WTC11 (cell line): ENCODE measurements at regions not wholly inside any gene's neighbourhood (a gene's known extent, or its start where the extent isn't known, plus 50 kb on each side); places are given as distances from the start of the nearest gene placed in this dataset.
A peak's percentile ranks its signal among the peaks of the same experiment; 100 is the strongest.

ENCODE experiments used
- ATAC-seq: fragments of 200-7000 bp; cut with Tn5 transposase; 2 replicates; pipeline ENCODE4 v1.10.0; 2021; ENCODE audit warnings: mild to moderate bottlenecking, moderate library complexity
- CTCF ChIA-PET: fragments of 300-600 bp; sonication (Branson Sonifier 250); formaldehyde crosslinking; loops from one replicate; lab custom pipeline; 2021; ENCODE audit warnings: antibody characterized with exemption; lab: Charles Lee
- POLR2A ChIA-PET: fragments of 350-600 bp; sonication (Branson Sonifier 250); formaldehyde crosslinking; loops from one replicate; lab custom pipeline; 2021; ENCODE audit warnings: antibody characterized with exemption; lab: Charles Lee
- DNase-seq: peaks from one replicate; pipeline ENCODE4 v3.0.0; 2021; ENCODE audit warnings: low spot score
- H3K27ac Mint-ChIP-seq: 2 replicates; pipeline ENCODE4 v1.8.0; 2021; ENCODE audit warnings: mixed read lengths
- H3K27me3 Mint-ChIP-seq: 2 replicates; pipeline ENCODE4 v1.8.0; 2021; ENCODE audit warnings: low read depth, mild to moderate bottlenecking, moderate library complexity, mixed read lengths
- H3K36me3 Mint-ChIP-seq: 2 replicates; pipeline ENCODE4 v1.8.0; 2021; ENCODE audit warnings: mixed read lengths
- H3K4me1 Mint-ChIP-seq: 2 replicates; pipeline ENCODE4 v1.8.0; 2022; ENCODE audit warnings: mixed read lengths
- H3K4me3 Mint-ChIP-seq: 2 replicates; pipeline ENCODE4 v1.8.0; 2021; ENCODE audit warnings: mild to moderate bottlenecking, moderate library complexity, mixed read lengths
- H3K9me3 Mint-ChIP-seq: 2 replicates; pipeline ENCODE4 v1.8.0; 2021; ENCODE audit warnings: mixed read lengths
- ARID4B ChIP-seq: sonication (generic); formaldehyde crosslinking; IDR thresholded peaks from 2 replicates; pipeline ENCODE4 v1.8.0; 2023; ENCODE audit warnings: missing genetic modification reagents, mild to moderate bottlenecking, borderline replicate concordance
- CDX4 ChIP-seq: fragments of 250-450 bp; sonication (Bioruptor Pico); IDR thresholded peaks from 2 replicates; pipeline ENCODE4 v1.9.0; 2021; ENCODE audit warnings: moderate library complexity, mild to moderate bottlenecking, inconsistent platforms, borderline replicate concordance
- CREM ChIP-seq: sonication (generic); formaldehyde crosslinking; IDR thresholded peaks from 2 replicates; pipeline ENCODE4 v1.8.1; 2022; ENCODE audit warnings: mild to moderate bottlenecking, missing genetic modification reagents, moderate library complexity
- CTCF ChIP-seq: fragments of 200-600 bp; IDR thresholded peaks from 2 replicates; pipeline ENCODE4 v1.8.0; 2022; ENCODE audit warnings: antibody characterized with exemption
- ELF4 ChIP-seq: sonication (generic); formaldehyde crosslinking; IDR thresholded peaks from 2 replicates; pipeline ENCODE4 v1.8.1; 2022; ENCODE audit warnings: low read depth, mild to moderate bottlenecking, moderate library complexity, missing genetic modification reagents
- GTF2I ChIP-seq: fragments of 250-450 bp; sonication (Bioruptor Pico); conservative IDR thresholded peaks from 2 replicates; pipeline ENCODE4 v1.4.0; 2021; ENCODE audit warnings: mild to moderate bottlenecking
- HMGA2 ChIP-seq: fragments of 250-450 bp; sonication (Bioruptor Pico); IDR thresholded peaks from 2 replicates; pipeline ENCODE4 v1.4.0; 2021; ENCODE audit warnings: mild to moderate bottlenecking, moderate library complexity
- JUN ChIP-seq: sonication (generic); formaldehyde crosslinking; IDR thresholded peaks from 2 replicates; pipeline ENCODE4 v1.8.0; 2023; ENCODE audit warnings: mild to moderate bottlenecking, missing genetic modification reagents
- KAT7 ChIP-seq: sonication (generic); formaldehyde crosslinking; IDR thresholded peaks from 2 replicates; pipeline ENCODE4 v1.8.1; 2023; ENCODE audit warnings: missing genetic modification reagents, mild to moderate bottlenecking, borderline replicate concordance
- NFYB ChIP-seq: sonication (generic); formaldehyde crosslinking; conservative IDR thresholded peaks from 2 replicates; pipeline ENCODE4 v1.8.0; 2022; ENCODE audit warnings: low read depth, missing genetic modification reagents
- PRRX2 ChIP-seq: fragments of 250-450 bp; sonication (Bioruptor Pico); IDR thresholded peaks from 2 replicates; pipeline ENCODE4 v1.8.0; 2021; ENCODE audit warnings: mild to moderate bottlenecking
- SOX15 ChIP-seq: fragments of 250-450 bp; sonication (Bioruptor Pico); IDR thresholded peaks from 2 replicates; pipeline ENCODE4 v1.9.0; 2021; ENCODE audit warnings: mild to moderate bottlenecking
- SP1 ChIP-seq: sonication (generic); formaldehyde crosslinking; conservative IDR thresholded peaks from 2 replicates; pipeline ENCODE4 v1.8.1; 2022; ENCODE audit warnings: missing genetic modification reagents
- STAT6 ChIP-seq: sonication (generic); formaldehyde crosslinking; conservative IDR thresholded peaks from 2 replicates; pipeline ENCODE4 v1.8.1; 2023; ENCODE audit warnings: mild to moderate bottlenecking, low read depth, missing genetic modification reagents, moderate library complexity
- TCF7 ChIP-seq: sonication (generic); formaldehyde crosslinking; IDR thresholded peaks from 2 replicates; pipeline ENCODE4 v1.8.0; 2022; ENCODE audit warnings: mild to moderate bottlenecking, low read depth, missing genetic modification reagents, moderate library complexity
- ZNF425 ChIP-seq: fragments of 250-450 bp; sonication (Bioruptor Pico); conservative IDR thresholded peaks from 2 replicates; pipeline ENCODE4 v1.9.0; 2021; ENCODE audit warnings: mild to moderate bottlenecking
- TF ChIP-seq, protein P1 (sequence below): sonication (generic); formaldehyde crosslinking; IDR thresholded peaks from 2 replicates; pipeline ENCODE4 v1.8.1; 2022; ENCODE audit warnings: missing genetic modification reagents, borderline replicate concordance
- TF ChIP-seq, protein P2 (sequence below): sonication (generic); formaldehyde crosslinking; IDR thresholded peaks from 2 replicates; pipeline ENCODE4 v1.8.1; 2023; ENCODE audit warnings: mild to moderate bottlenecking, moderate library complexity, missing genetic modification reagents

GRCh38 chr6:65780691-65781090 lies 73.7 kb upstream of the EYS start (continued):
- no peak for TF ChIP-seq CDX4 (CRISPR knock-in tag)
- TF ChIP-seq ELF4 (CRISPR knock-in tag), result no peak

GRCh38 chr6:65776332-65776731 lies 69.3 kb upstream of the EYS start:
- Mint-ChIP-seq H3K27me3 (no peaks in the 10 kb centered on the region; the same call in none of the 2 replicates), H3K9me3 (peaks cover 69% of the 10 kb centered on the region), H3K36me3 (peaks cover 39% of the 10 kb centered on the region), H3K27ac (no peak overlapping the region), H3K4me3 (no peak overlapping the region), H3K4me1 (peaks cover 9% of the 10 kb centered on the region)
- ChIA-PET POLR2A (no interaction called here), CTCF (no interaction called here)
- DNase-seq, result no peak
- TF ChIP-seq, protein P1, sequence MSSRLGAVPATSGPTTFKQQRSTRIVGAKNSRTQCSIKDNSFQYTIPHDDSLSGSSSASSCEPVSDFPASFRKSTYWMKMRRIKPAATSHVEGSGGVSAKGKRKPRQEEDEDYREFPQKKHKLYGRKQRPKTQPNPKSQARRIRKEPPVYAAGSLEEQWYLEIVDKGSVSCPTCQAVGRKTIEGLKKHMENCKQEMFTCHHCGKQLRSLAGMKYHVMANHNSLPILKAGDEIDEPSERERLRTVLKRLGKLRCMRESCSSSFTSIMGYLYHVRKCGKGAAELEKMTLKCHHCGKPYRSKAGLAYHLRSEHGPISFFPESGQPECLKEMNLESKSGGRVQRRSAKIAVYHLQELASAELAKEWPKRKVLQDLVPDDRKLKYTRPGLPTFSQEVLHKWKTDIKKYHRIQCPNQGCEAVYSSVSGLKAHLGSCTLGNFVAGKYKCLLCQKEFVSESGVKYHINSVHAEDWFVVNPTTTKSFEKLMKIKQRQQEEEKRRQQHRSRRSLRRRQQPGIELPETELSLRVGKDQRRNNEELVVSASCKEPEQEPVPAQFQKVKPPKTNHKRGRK (CRISPR knock-in tag), result no peak
- TF ChIP-seq PRRX2 (CRISPR knock-in tag), result no peak
- TF ChIP-seq SOX15, result no peak
- peak; percentile 84 for ATAC-seq

DNA sequence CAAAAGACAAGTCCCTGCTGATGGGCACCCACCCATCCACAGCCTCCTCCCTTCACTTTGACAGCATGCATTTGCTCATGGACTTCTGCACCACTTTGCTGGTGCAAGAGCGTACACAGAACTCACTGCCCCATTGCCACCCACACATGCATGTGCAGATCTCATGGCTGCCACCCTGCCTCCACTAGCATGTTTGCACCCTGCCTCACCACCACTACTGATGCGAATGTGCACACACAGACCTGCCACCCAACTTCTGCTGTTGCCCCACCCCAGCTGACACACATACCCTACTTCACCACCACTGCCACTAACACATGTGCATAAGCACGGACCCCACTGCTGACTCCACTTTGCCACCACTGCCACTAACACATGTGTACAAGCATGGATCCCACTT lies 64.9 kb upstream of the EYS start:
- no peak overlapping the region for H3K27ac Mint-ChIP-seq
- no peak for DNase-seq
- ChIA-PET POLR2A (no interaction called here), CTCF (no interaction called here)
- ATAC-seq, result no peak
- H3K27me3 Mint-ChIP-seq, result no peaks in the 10 kb centered on the region; the same call in none of the 2 replicates
- H3K36me3 Mint-ChIP-seq, result peaks cover 21% of the 10 kb centered on the region
- peaks cover 57% of the 10 kb centered on the region for H3K9me3 Mint-ChIP-seq
- no peak overlapping the region for H3K4me3 Mint-ChIP-seq
- peaks cover 9% of the 10 kb centered on the region for H3K4me1 Mint-ChIP-seq
- no peak for TF ChIP-seq SP1 (CRISPR knock-in tag)
- TF ChIP-seq ZNF425 (CRISPR knock-in tag), result no peak
- no peak for TF ChIP-seq KAT7 (CRISPR knock-in tag)
- TF ChIP-seq ARID4B, result no peak
- no peak for TF ChIP-seq CTCF
- TF ChIP-seq TCF7 (CRISPR knock-in tag), result no peak
- TF ChIP-seq, protein P2, sequence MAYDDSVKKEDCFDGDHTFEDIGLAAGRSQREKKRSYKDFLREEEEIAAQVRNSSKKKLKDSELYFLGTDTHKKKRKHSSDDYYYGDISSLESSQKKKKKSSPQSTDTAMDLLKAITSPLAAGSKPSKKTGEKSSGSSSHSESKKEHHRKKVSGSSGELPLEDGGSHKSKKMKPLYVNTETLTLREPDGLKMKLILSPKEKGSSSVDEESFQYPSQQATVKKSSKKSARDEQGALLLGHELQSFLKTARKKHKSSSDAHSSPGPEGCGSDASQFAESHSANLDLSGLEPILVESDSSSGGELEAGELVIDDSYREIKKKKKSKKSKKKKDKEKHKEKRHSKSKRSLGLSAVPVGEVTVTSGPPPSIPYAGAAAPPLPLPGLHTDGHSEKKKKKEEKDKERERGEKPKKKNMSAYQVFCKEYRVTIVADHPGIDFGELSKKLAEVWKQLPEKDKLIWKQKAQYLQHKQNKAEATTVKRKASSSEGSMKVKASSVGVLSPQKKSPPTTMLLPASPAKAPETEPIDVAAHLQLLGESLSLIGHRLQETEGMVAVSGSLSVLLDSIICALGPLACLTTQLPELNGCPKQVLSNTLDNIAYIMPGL, result no peak
- TF ChIP-seq CREM, result no peak
- no peak for TF ChIP-seq STAT6 (CRISPR knock-in tag)
- no peak for TF ChIP-seq GTF2I (CRISPR knock-in tag)
- no peak for TF ChIP-seq HMGA2 (CRISPR knock-in tag)
- TF ChIP-seq NFYB, result no peak
- TF ChIP-seq JUN, result no peak
